ENCODE measurements at regions not wholly inside any gene's neighbourhood (a gene's known extent, or its start where the extent isn't known, plus 50 kb on each side); places are given as distances from the start of the nearest gene placed in this dataset.

DNA sequence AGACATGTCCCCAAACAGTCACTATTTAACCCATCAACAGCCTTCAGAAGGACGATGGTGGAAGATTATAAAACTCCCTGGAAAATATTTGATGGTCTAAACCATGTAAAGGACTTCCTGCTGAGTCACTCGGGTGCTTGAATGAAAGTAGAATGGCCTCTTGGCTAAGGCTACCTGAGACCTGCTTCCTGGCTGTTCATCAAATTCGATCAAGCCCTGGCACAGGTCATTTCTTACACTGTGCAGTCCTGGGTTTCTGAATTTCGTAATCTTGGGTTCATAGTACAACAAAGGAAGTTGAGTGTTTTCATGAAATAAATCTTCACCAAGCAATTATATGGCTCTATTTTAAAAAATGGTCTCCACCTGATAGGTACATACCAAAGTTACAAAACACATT, 260.3 kb upstream of the RNF32 start:
- TF ChIP-seq, protein P1, sequence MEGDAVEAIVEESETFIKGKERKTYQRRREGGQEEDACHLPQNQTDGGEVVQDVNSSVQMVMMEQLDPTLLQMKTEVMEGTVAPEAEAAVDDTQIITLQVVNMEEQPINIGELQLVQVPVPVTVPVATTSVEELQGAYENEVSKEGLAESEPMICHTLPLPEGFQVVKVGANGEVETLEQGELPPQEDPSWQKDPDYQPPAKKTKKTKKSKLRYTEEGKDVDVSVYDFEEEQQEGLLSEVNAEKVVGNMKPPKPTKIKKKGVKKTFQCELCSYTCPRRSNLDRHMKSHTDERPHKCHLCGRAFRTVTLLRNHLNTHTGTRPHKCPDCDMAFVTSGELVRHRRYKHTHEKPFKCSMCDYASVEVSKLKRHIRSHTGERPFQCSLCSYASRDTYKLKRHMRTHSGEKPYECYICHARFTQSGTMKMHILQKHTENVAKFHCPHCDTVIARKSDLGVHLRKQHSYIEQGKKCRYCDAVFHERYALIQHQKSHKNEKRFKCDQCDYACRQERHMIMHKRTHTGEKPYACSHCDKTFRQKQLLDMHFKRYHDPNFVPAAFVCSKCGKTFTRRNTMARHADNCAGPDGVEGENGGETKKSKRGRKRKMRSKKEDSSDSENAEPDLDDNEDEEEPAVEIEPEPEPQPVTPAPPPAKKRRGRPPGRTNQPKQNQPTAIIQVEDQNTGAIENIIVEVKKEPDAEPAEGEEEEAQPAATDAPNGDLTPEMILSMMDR (conservative IDR thresholded peaks at IDR 0.05; ENCODE audit: low read depth in 2 of 2), result no peak
- TF ChIP-seq JUNB (IDR thresholded peaks at IDR 0.05; ENCODE audit: unreplicated experiment) (no peak), ZNF331 (CRISPR knock-in tag; IDR thresholded peaks at IDR 0.05; ENCODE audit: low read depth) (no peak), EZH2phosphoT487 (IDR thresholded peaks at IDR 0.05; ENCODE audit: unreplicated experiment) (no peak), POLR2AphosphoS5 (IDR thresholded peaks at IDR 0.05; ENCODE audit: low read depth) (no peak), EZH2 (IDR thresholded peaks at IDR 0.05; ENCODE audit: low read depth, unreplicated experiment) (no peak), ZNF114 (CRISPR knock-in tag; IDR thresholded peaks at IDR 0.05) (no peak), CREB1 (CRISPR knock-in tag; IDR thresholded peaks at IDR 0.05; ENCODE audit: low read depth) (no peak)
- TF ChIP-seq, protein P2, sequence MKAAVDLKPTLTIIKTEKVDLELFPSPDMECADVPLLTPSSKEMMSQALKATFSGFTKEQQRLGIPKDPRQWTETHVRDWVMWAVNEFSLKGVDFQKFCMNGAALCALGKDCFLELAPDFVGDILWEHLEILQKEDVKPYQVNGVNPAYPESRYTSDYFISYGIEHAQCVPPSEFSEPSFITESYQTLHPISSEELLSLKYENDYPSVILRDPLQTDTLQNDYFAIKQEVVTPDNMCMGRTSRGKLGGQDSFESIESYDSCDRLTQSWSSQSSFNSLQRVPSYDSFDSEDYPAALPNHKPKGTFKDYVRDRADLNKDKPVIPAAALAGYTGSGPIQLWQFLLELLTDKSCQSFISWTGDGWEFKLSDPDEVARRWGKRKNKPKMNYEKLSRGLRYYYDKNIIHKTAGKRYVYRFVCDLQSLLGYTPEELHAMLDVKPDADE (IDR thresholded peaks at IDR 0.05), result no peak
- TF ChIP-seq, protein P3, sequence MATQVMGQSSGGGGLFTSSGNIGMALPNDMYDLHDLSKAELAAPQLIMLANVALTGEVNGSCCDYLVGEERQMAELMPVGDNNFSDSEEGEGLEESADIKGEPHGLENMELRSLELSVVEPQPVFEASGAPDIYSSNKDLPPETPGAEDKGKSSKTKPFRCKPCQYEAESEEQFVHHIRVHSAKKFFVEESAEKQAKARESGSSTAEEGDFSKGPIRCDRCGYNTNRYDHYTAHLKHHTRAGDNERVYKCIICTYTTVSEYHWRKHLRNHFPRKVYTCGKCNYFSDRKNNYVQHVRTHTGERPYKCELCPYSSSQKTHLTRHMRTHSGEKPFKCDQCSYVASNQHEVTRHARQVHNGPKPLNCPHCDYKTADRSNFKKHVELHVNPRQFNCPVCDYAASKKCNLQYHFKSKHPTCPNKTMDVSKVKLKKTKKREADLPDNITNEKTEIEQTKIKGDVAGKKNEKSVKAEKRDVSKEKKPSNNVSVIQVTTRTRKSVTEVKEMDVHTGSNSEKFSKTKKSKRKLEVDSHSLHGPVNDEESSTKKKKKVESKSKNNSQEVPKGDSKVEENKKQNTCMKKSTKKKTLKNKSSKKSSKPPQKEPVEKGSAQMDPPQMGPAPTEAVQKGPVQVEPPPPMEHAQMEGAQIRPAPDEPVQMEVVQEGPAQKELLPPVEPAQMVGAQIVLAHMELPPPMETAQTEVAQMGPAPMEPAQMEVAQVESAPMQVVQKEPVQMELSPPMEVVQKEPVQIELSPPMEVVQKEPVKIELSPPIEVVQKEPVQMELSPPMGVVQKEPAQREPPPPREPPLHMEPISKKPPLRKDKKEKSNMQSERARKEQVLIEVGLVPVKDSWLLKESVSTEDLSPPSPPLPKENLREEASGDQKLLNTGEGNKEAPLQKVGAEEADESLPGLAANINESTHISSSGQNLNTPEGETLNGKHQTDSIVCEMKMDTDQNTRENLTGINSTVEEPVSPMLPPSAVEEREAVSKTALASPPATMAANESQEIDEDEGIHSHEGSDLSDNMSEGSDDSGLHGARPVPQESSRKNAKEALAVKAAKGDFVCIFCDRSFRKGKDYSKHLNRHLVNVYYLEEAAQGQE (IDR thresholded peaks at IDR 0.05; ENCODE audit: unreplicated experiment), result no peak
- TF ChIP-seq, protein P4, sequence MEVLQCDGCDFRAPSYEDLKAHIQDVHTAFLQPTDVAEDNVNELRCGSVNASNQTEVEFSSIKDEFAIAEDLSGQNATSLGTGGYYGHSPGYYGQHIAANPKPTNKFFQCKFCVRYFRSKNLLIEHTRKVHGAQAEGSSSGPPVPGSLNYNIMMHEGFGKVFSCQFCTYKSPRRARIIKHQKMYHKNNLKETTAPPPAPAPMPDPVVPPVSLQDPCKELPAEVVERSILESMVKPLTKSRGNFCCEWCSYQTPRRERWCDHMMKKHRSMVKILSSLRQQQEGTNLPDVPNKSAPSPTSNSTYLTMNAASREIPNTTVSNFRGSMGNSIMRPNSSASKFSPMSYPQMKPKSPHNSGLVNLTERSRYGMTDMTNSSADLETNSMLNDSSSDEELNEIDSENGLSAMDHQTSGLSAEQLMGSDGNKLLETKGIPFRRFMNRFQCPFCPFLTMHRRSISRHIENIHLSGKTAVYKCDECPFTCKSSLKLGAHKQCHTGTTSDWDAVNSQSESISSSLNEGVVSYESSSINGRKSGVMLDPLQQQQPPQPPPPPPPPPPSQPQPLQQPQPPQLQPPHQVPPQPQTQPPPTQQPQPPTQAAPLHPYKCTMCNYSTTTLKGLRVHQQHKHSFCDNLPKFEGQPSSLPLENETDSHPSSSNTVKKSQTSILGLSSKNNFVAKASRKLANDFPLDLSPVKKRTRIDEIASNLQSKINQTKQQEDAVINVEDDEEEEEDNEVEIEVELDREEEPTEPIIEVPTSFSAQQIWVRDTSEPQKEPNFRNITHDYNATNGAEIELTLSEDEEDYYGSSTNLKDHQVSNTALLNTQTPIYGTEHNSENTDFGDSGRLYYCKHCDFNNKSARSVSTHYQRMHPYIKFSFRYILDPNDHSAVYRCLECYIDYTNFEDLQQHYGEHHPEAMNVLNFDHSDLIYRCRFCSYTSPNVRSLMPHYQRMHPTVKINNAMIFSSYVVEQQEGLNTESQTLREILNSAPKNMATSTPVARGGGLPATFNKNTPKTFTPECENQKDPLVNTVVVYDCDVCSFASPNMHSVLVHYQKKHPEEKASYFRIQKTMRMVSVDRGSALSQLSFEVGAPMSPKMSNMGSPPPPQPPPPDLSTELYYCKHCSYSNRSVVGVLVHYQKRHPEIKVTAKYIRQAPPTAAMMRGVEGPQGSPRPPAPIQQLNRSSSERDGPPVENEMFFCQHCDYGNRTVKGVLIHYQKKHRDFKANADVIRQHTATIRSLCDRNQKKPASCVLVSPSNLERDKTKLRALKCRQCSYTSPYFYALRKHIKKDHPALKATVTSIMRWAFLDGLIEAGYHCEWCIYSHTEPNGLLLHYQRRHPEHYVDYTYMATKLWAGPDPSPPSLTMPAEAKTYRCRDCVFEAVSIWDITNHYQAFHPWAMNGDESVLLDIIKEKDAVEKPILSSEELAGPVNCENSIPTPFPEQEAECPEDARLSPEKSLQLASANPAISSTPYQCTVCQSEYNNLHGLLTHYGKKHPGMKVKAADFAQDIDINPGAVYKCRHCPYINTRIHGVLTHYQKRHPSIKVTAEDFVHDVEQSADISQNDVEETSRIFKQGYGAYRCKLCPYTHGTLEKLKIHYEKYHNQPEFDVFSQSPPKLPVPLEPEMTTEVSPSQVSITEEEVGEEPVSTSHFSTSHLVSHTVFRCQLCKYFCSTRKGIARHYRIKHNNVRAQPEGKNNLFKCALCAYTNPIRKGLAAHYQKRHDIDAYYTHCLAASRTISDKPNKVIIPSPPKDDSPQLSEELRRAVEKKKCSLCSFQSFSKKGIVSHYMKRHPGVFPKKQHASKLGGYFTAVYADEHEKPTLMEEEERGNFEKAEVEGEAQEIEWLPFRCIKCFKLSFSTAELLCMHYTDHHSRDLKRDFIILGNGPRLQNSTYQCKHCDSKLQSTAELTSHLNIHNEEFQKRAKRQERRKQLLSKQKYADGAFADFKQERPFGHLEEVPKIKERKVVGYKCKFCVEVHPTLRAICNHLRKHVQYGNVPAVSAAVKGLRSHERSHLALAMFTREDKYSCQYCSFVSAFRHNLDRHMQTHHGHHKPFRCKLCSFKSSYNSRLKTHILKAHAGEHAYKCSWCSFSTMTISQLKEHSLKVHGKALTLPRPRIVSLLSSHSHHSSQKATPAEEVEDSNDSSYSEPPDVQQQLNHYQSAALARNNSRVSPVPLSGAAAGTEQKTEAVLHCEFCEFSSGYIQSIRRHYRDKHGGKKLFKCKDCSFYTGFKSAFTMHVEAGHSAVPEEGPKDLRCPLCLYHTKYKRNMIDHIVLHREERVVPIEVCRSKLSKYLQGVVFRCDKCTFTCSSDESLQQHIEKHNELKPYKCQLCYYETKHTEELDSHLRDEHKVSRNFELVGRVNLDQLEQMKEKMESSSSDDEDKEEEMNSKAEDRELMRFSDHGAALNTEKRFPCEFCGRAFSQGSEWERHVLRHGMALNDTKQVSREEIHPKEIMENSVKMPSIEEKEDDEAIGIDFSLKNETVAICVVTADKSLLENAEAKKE (CRISPR knock-in tag; IDR thresholded peaks at IDR 0.05), result no peak

Data from GM23338 (cell line).